Adrenal gland (tissue), 9 donors: ENCODE measurements at regions not wholly inside any gene's neighbourhood (a gene's known extent, or its start where the extent isn't known, plus 50 kb on each side); places are given as distances from the start of the nearest gene placed in this dataset.

Experiments
- DNase-seq, 7 donors: peaks; one replicate each; pipeline ENCODE4 v3.0.0-alpha.2; 2019 to 2020
- H3K27ac ChIP-seq, 5 donors: fragments of 200-600 bp; sonication (generic) in 4 of 5; 1 replicate in 3 of 5; 2 replicates in 2 of 5; pipeline versions ENCODE4 v1.5.1 to v1.8.0; 2016 to 2020; ENCODE audit warnings: mild to moderate bottlenecking in 1 of 5
- H3K27me3 ChIP-seq: fragments of 200-600 bp; 2 replicates; pipeline ENCODE4 v1.8.0; 2021
- H3K36me3 ChIP-seq, 2 donors: fragments of 200-600 bp; replicated peaks in 1 of 2; 1 replicate in 1 of 2; 2 replicates in 1 of 2; pipeline versions ENCODE4 v1.5.1 to v1.8.0; 2018 to 2022
- H3K4me1 ChIP-seq, 2 donors: fragments of 200-600 bp; replicated peaks in 1 of 2; 1 replicate in 1 of 2; 2 replicates in 1 of 2; pipeline versions ENCODE4 v1.5.1 to v1.8.0; 2018 to 2021
- H3K4me3 ChIP-seq, 4 donors: fragments of 200-600 bp; sonication (generic) in 3 of 4; one replicate each; pipeline ENCODE4 v1.5.1; 2016 to 2018
- H3K9me3 ChIP-seq, 3 donors: fragments of 200-600 bp; sonication (generic) in 1 of 3; replicated peaks in 1 of 3; 1 replicate in 2 of 3; 2 replicates in 1 of 3; pipeline versions ENCODE4 v1.5.1 to v1.8.0; 2016 to 2021
- POLR2A ChIP-seq, 2 donors: fragments of 450-650 bp; IDR thresholded peaks; one replicate each; pipeline ENCODE4 v1.6.1; 2017; ENCODE audit warnings: antibody characterized with exemption in 2 of 2, mild to moderate bottlenecking in 2 of 2, moderate library complexity in 1 of 2
- WGBS, 4 donors: extraction: QIAGEN DNeasy Blood & Tissue Kit in 2 of 4; methylation state at CpG; one replicate each; pipeline versions ENCODE4 v1.1.5 to v1.1.7; 2013 to 2017; 5-methylcytosine and 5-hydroxymethylcytosine counted together
- intact Hi-C, 2 donors: fragments of 100-400 bp; cut with DNase I; formaldehyde crosslinking; loops; one replicate each; pipeline versions ENCODE4 v1.14.1 to v1.15.0; 2022 to 2023
- TF ChIP-seq, protein P1 (sequence below), 6 experiments: fragments of 450-650 bp in 4 of 6; fragments of 200-600 bp in 2 of 6; sonication (generic) in 1 of 6; IDR thresholded peaks; 1 replicate in 5 of 6; 2 replicates in 1 of 6; pipeline versions ENCODE4 v1.5.1 to v1.8.0; 2016 to 2021; ENCODE audit warnings: antibody characterized with exemption in 6 of 6, mild to moderate bottlenecking in 2 of 6, moderate library complexity in 1 of 6
- donor health status: healthy with polysubstance abuse.
- donor health status: Bipolar disorder and iron deficiency.
- donor health status: DM: yes; HTN: yes; CAD: no.
- donor health status: DM: no; HTN: no; CAD: no.
- donor health status: DM: no; HTN: no; CAD: no.

DNA sequence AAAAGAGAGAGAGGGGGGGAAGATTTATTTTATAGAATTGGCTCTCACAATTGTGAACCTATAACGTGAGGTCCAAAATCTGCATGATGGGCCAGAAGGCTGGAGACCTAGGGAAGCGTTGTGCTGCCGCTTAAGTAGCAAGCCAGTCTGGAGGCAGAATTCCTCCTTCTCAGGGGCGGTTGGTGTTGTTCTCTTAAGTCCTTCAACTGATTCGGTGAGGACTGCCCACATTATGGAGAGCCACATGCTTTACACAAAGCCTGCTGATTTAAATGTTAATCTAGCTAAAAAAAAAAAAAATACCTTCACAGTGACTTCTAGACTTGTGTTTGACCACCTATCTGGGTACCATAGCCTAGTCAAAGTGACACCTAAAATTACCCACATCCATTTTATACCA is 64.2 kb upstream of the CKS2 start:
- Histone ChIP-seq H3K4me3 (no peak overlapping the region), H3K36me3 (no peaks in the 10 kb centered on the region), H3K9me3 (no peaks in the 10 kb centered on the region), H3K27me3 (no peaks in the 10 kb centered on the region), H3K4me1 (no peaks in the 10 kb centered on the region), H3K27ac (no peak overlapping the region)
- intact Hi-C loops = no loop called here
- TF ChIP-seq POLR2A (IDR thresholded peaks at IDR 0.05) = no peak
- TF ChIP-seq, protein P1, sequence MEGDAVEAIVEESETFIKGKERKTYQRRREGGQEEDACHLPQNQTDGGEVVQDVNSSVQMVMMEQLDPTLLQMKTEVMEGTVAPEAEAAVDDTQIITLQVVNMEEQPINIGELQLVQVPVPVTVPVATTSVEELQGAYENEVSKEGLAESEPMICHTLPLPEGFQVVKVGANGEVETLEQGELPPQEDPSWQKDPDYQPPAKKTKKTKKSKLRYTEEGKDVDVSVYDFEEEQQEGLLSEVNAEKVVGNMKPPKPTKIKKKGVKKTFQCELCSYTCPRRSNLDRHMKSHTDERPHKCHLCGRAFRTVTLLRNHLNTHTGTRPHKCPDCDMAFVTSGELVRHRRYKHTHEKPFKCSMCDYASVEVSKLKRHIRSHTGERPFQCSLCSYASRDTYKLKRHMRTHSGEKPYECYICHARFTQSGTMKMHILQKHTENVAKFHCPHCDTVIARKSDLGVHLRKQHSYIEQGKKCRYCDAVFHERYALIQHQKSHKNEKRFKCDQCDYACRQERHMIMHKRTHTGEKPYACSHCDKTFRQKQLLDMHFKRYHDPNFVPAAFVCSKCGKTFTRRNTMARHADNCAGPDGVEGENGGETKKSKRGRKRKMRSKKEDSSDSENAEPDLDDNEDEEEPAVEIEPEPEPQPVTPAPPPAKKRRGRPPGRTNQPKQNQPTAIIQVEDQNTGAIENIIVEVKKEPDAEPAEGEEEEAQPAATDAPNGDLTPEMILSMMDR (IDR thresholded peaks at IDR 0.05) = no peak
- DNase-seq = no peak
- 88 to 94% (median 91%) methylated on average over 5 of the region's 5 CpGs for WGBS, 4 donors

DNA sequence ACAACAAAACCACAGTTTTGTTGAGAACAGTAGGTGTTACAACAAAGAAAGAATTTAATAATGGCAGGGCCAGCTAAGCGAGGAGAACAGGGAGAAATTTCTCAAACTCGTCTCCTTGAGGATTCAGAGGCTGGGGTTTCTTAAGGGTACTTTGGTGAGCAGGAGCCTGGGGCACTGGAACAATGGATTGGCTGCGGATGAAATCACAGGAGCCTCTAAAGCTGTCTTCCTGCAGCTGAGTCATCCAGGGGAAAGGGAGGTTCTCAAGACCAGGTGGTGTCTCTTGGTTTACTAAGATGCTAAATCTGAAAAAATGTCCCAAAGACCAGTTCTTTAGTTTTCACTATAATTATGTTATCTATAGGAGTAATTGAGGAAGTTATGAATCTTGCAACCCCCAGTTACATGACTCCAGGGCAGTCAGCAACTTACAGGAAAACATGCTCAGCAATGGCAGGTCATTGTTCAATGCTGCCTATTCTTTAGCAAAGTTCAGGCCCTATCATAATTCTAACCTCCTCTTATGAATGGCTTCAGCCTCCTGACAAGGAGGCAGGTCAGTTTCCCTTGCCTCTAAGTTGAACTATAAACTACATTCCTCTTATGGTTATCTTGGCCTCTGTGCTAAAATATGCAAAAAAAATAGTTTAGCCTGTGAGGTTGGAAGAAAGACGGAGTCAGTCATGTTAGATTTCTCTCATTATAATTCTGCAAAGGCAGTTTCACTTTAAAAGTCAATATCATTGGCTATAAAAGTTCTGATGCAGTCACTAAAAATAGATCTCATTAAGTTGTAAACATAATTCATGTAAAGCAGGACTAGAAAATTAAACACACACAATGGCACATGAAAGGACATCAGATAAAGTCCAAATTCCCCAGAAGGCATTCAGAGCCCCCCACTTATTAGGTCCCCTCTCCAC is 63.3 kb upstream of the CKS2 start:
- Histone ChIP-seq H3K4me3 (no peak overlapping the region), H3K9me3 (no peaks in the 10 kb centered on the region), H3K4me1 (no peaks in the 10 kb centered on the region), H3K27ac (no peak overlapping the region), H3K36me3 (no peaks in the 10 kb centered on the region), H3K27me3 (no peaks in the 10 kb centered on the region)
- no peak for TF ChIP-seq POLR2A (IDR thresholded peaks at IDR 0.05)
- TF ChIP-seq, protein P1 (IDR thresholded peaks at IDR 0.05) = no peak
- intact Hi-C loops = no loop called here
- 67 to 74% (median 73%) methylated on average over 4 of the region's 4 CpGs for WGBS, 4 donors
- no peak for DNase-seq

DNA sequence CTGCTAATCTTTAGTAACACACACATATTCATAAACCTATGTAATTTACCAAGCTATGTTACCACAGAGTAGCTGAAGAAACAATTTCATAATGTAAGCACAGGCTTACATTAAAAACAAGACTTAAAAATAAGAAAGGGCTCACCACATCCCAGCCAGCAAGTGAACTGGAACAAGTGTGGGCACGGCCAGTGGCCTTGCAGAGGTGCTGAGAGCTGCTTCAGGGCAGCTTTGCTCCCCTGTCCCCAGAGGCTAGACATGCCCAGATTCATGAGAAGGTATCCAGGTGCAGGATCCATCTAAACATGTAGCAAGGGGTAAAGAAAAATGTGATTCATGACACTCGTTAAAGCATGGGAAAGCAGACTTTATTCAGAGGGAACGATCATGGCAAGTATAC is 62.0 kb upstream of the CKS2 start:
- 91 to 94% (median 93%) methylated on average over 3 of the region's 3 CpGs for WGBS, 4 donors
- H3K27me3 ChIP-seq = no peaks in the 10 kb centered on the region
- no peak for DNase-seq

DNA sequence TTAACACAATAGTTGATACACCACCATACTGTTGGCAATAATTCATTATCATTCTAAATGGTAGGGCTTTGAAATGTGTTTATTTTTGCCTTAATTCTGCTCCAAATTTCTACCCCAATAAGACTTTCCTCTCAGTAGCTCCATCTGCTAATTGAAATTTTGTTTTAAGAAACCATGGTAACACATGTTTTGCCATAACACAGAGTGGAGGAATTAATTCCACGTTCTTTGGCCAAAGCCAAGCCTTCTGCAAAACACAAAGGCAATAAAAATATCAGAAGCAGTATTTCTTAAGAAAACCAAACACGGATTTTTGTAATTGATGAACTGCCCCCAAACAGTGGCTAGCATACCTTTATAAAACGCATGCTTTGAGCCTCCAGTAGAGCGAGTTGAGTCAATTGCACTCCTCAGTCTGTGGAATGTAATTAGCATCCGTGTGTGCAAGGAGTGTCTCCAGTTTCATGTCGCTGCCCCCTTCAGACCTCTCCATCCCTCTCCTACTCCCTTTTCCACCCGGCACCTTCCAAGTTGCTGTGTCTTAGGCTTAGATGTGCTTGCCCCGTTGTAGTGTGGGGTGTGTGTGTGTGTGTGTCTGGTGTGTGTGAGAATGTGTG is 58.2 kb upstream of the CKS2 start:
- WGBS, 4 donors = 68 to 80% (median 77%) methylated on average over 8 of the region's 8 CpGs
- no peaks in the 10 kb centered on the region for H3K9me3 ChIP-seq
- TF ChIP-seq POLR2A (IDR thresholded peaks at IDR 0.05) = no peak
- TF ChIP-seq, protein P1 (IDR thresholded peaks at IDR 0.05) = no peak
- H3K27ac ChIP-seq = no peak overlapping the region
- no peaks in the 10 kb centered on the region for H3K36me3 ChIP-seq
- H3K4me3 ChIP-seq = no peak overlapping the region
- no peaks in the 10 kb centered on the region for H3K4me1 ChIP-seq
- DNase-seq = no peak
- intact Hi-C loops = no loop called here
- H3K27me3 ChIP-seq = no peaks in the 10 kb centered on the region

More for the DNA sequence above, 62.0 kb upstream of the CKS2 start:
- H3K36me3 ChIP-seq = no peaks in the 10 kb centered on the region
- intact Hi-C loops = no loop called here
- H3K9me3 ChIP-seq = no peaks in the 10 kb centered on the region
- H3K4me3 ChIP-seq = no peak overlapping the region
- no peak overlapping the region for H3K27ac ChIP-seq
- TF ChIP-seq, protein P1 (IDR thresholded peaks at IDR 0.05) = no peak
- no peak for TF ChIP-seq POLR2A (IDR thresholded peaks at IDR 0.05)
- H3K4me1 ChIP-seq = no peaks in the 10 kb centered on the region
